Left renal pelvis (tissue), 4 donors: ENCODE measurements at regions not wholly inside any gene's neighbourhood (a gene's known extent, or its start where the extent isn't known, plus 50 kb on each side); places are given as distances from the start of the nearest gene placed in this dataset.
"Not testable (repeated sequence)": the region's sequence is repeated elsewhere in the genome, so short reads cannot be mapped to it uniquely, and the experiment has no call there.

Experiments
- DNase-seq, 4 donors: peaks; one replicate each; pipeline ENCODE4 v3.0.0-alpha.2; 2013; ENCODE audit warnings: low read depth in 4 of 4, low spot score in 3 of 4

- DNase-seq: no peak
These were observed 338.2 kb downstream of the EIPR1 start for GRCh38 chr2:3039188-3040065.

GRCh38 chr2:3038636-3039035 is 339.0 kb downstream of the EIPR1 start:
- no peak for DNase-seq

GRCh38 chr2:3037196-3038194 is 340.1 kb downstream of the EIPR1 start:
- DNase-seq: no peak

GRCh38 chr2:3036432-3037125 is 341.0 kb downstream of the EIPR1 start:
- DNase-seq: no peak

DNA sequence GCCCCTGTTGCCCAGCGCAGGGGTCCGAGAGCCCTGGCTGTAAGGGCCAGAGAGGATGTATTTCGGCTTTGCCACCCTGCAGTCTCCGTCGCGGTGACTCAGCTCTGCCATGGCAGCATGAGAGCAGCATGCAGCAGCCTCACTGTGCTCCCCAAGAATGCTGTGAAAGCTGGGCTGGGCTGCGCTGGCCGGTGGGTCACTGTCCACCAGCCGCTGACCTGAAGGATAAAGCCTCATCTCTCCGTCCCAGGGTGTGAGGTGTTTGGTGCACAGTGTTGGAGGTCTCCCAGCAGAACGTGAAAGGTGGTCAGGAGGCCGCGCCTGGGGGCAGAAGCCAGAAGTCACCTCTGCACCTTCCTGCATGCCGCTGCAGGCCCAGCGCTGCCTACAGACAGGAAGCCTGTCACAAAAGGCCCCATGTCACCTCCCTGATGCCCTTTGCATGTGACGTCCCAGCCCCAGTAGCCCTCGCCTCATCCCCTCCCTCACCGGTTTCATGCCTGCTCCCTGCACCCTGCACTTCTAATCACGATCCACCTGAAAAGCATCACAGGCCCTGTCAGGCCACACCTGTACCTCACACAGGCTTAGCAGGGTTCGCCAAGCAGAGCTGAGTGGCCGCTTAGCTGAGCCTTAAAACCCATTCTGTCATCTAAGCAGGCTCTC is 342.1 kb downstream of the EIPR1 start:
- DNase-seq: no peak

- DNase-seq: no peak
These were observed 342.8 kb downstream of the EIPR1 start for GRCh38 chr2:3034856-3035255.

DNA sequence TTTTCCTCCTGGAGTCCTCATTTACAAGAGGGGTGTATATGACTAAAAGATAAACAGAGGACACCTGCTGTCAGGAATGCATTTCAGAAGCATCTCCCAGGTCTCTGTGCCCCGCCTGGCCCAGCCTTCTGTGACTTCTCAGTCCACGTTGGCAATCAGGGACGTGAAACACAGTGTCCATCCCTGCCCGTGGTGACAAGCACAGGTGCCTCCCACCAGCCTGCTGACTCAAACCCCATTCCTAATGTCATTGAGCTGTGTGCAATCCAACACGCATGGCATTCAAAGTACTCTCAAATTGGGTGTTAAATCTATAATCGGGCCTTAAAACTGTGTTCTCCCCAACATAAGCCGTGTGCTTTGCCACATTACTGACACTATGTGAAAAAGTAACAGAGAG is 343.2 kb downstream of the EIPR1 start:
- DNase-seq: no peak

- no peak for DNase-seq
These were observed 344.3 kb downstream of the EIPR1 start for GRCh38 chr2:3033315-3033714.

GRCh38 chr2:3030791-3031190 is 346.8 kb downstream of the EIPR1 start:
- DNase-seq: not testable (repeated sequence)

- no peak for DNase-seq
These were observed 351.6 kb downstream of the EIPR1 start for GRCh38 chr2:3025984-3026383.

DNA sequence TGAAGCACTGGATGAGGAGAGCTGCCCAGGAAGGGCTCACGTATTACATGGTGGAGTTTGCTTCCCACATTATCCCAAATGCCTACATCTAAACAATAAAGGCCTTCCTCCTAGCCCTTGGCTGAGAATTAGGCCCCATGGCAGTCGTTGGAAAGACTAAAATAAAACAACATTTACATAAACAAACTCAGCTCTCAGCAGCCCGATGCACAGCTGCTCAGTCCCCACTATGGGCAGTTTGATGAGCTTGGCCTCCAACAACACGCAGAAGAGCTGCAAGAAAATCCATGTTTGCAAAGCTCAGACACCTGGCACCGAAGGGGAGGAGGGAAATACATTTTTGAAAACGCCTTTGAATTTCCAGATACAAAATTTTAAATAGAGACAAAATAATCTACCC is 352.4 kb downstream of the EIPR1 start:
- DNase-seq: no peak

GRCh38 chr2:3024401-3024935 is 353.1 kb downstream of the EIPR1 start:
- no peak for DNase-seq

- no peak for DNase-seq
These were observed 354.1 kb downstream of the EIPR1 start for GRCh38 chr2:3023531-3023930.

DNA sequence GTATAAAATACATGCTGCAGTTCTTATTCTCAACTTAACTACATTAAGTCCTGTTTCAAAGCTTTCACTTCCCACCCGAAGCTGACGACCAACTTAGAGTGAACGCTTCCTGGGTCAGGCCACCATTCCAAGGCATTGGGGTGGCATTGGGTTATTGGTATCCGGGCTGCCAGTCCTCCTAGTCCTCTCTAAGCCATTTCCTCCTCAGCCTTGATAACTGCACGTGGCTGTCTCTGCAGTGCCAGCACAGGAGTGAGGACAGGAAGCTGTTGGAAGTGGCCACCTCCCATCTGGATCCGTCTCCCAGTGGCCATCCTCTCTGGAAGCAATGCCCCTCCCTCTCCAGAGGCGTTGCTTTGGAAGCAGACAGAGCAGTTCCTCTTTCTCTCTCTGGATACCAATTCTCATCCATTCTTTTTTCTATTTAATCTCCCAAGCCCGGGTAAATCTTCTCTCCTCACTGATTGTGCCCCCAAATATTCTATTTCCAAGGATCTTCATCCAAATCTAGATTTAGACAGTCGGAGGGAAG is 354.7 kb downstream of the EIPR1 start:
- no peak for DNase-seq

DNA sequence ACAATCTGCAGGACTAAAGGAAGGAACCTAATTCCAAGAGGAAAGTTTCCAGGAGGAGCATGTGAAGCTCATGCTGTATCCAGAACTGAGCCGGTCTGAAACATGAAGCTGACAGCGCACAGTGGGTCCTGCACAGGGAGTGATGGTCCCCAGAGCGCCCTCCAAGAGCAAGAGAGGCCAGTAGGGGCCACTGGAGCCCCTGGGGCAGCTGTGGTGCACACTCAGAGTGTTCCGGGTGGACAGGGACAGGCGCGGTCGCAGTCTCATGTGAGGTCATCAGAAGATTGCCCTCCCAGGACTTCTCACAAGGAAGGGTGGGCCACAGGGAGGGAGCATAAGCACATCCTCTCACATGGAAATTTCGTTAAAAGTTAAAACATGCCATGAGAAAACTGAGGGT is 355.9 kb downstream of the EIPR1 start:
- DNase-seq: no peak

DNA sequence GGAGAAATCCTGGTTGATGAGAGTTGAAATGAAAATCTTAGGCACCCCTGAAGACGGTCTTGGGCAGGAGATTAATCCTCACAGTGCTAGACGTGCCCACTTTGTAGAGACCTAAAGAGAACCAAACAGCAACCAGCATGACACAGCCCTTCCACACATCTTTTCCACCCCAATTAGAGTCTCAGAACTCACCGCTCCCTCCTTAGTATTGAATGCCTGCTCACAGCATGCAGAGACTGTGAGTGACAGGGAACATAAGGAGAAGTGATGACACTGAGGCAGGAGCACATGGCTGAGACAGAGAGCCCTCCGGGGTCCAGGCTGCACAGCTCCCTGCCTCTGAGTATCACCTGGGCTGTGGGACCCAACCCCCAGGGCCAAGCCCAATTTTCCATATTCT is 367.6 kb downstream of the EIPR1 start:
- no peak for DNase-seq

DNA sequence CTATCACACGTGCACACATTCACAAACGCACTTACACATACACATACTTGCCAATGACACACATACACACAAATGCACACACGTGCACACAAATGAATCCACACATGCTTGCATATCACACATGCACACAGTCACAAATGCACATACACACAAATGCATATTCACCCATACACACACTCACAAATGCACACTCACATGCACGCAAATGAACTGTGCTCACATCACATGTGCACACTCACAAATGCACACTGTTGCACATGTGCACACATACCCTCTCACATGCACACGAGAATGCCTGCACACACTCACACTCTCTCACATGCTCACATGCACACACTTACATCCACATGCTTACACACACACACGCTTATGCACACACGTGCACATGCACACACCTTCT is 368.1 kb downstream of the EIPR1 start:
- no peak for DNase-seq

- DNase-seq: no peak
These were observed 368.6 kb downstream of the EIPR1 start for GRCh38 chr2:3009005-3009404.

- no peak for DNase-seq
These were observed 369.1 kb downstream of the EIPR1 start for GRCh38 chr2:3008561-3008960.

DNA sequence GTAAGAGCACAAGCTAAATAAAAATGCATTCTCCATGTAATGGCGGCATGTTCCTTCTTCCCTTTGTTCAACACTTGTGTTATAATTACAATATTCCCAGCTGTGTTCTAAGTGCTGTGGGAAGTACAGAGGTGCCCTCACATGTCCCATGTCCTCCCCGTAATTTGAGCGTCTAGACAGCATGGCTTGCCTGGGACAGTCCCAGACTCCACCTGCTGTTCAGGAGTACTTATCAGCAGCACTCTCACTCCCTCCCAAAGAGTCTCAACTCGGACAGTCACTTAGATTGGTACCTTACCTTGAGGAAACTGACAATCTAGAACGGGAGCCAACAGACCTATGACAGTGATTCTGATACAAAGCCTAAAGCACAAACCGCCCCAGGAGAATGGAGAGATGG is 370.5 kb downstream of the EIPR1 start:
- DNase-seq: no peak
